HG03025 (cell line): ENCODE measurements at regions not wholly inside any gene's neighbourhood (a gene's known extent, or its start where the extent isn't known, plus 50 kb on each side); places are given as distances from the start of the nearest gene placed in this dataset.

ENCODE experiments used
- ATAC-seq: cut with Tn5 transposase; IDR thresholded peaks from one replicate; pipeline ENCODE4 v1.9.1; 2021; ENCODE audit warnings: mild to moderate bottlenecking, moderate library complexity; ENCODE audit not compliant: unreplicated experiment, low FRiP score

GRCh38 chr1:81135524-81135923 is 665.2 kb upstream of the ADGRL2 start:
- no peak for ATAC-seq

- no peak for ATAC-seq
These were observed 671.0 kb upstream of the ADGRL2 start for GRCh38 chr1:81129776-81130175.

- no peak for ATAC-seq
These were observed 671.4 kb upstream of the ADGRL2 start for GRCh38 chr1:81129366-81129765.

GRCh38 chr1:81128079-81128478 is 672.7 kb upstream of the ADGRL2 start:
- ATAC-seq, result no peak

- no peak for ATAC-seq
These were observed 673.6 kb upstream of the ADGRL2 start for GRCh38 chr1:81126989-81127581.

GRCh38 chr1:81125672-81126071 is 675.1 kb upstream of the ADGRL2 start:
- ATAC-seq, result no peak

GRCh38 chr1:81121306-81121705 is 679.4 kb upstream of the ADGRL2 start:
- ATAC-seq, result no peak

GRCh38 chr1:81119319-81119718 is 681.4 kb upstream of the ADGRL2 start:
- no peak for ATAC-seq

GRCh38 chr1:81118550-81118949 is 682.2 kb upstream of the ADGRL2 start:
- no peak for ATAC-seq

GRCh38 chr1:81115422-81115821 is 685.3 kb upstream of the ADGRL2 start:
- ATAC-seq, result no peak

- no peak for ATAC-seq
These were observed 686.5 kb upstream of the ADGRL2 start for GRCh38 chr1:81114191-81114590.

- no peak for ATAC-seq
These were observed 687.0 kb upstream of the ADGRL2 start for GRCh38 chr1:81113688-81114087.

GRCh38 chr1:81111818-81112217 is 688.9 kb upstream of the ADGRL2 start:
- ATAC-seq, result no peak

GRCh38 chr1:81109038-81109437 is 691.7 kb upstream of the ADGRL2 start:
- ATAC-seq, result no peak

- ATAC-seq, result no peak
These were observed 702.9 kb upstream of the ADGRL2 start for GRCh38 chr1:81097860-81098259.

- ATAC-seq, result no peak
These were observed 727.2 kb upstream of the ADGRL2 start for GRCh38 chr1:81073580-81073979.

- no peak for ATAC-seq
These were observed 728.6 kb upstream of the ADGRL2 start for GRCh38 chr1:81071969-81072753.

- no peak for ATAC-seq
These were observed 729.5 kb upstream of the ADGRL2 start for GRCh38 chr1:81071072-81071858.

- no peak for ATAC-seq
These were observed 730.9 kb upstream of the ADGRL2 start for GRCh38 chr1:81069856-81070255.

- no peak for ATAC-seq
These were observed 732.0 kb upstream of the ADGRL2 start for GRCh38 chr1:81068726-81069125.

GRCh38 chr1:81053826-81054225 is 746.9 kb upstream of the ADGRL2 start:
- no peak for ATAC-seq
